ENCODE measurements at regions not wholly inside any gene's neighbourhood (a gene's known extent, or its start where the extent isn't known, plus 50 kb on each side); places are given as distances from the start of the nearest gene placed in this dataset.

GRCh38 chr4:187141101-187141500 is 417.4 kb upstream of the FAT1 start (continued):
- no peak for TF ChIP-seq ZNF142 (CRISPR knock-in tag; IDR thresholded peaks at IDR 0.05)
- TF ChIP-seq ETS1 (CRISPR knock-in tag; IDR thresholded peaks at IDR 0.05) = no peak
- TF ChIP-seq ZBTB3 (CRISPR knock-in tag; IDR thresholded peaks at IDR 0.05; ENCODE audit: borderline replicate concordance, low read depth) = no peak
- no peak for TF ChIP-seq MAF1 (CRISPR knock-in tag; IDR thresholded peaks at IDR 0.05; ENCODE audit: borderline replicate concordance)
- TF ChIP-seq MXD1 (CRISPR knock-in tag; IDR thresholded peaks at IDR 0.05) = no peak
- no peak for TF ChIP-seq ZNF274 (CRISPR knock-in tag; IDR thresholded peaks at IDR 0.05)
